Uterus (tissue), 3 donors: ENCODE measurements at regions not wholly inside any gene's neighbourhood (a gene's known extent, or its start where the extent isn't known, plus 50 kb on each side); places are given as distances from the start of the nearest gene placed in this dataset.
A peak's percentile ranks its signal among the peaks of the same experiment; 100 is the strongest.

Experiments used
- DNase-seq, 2 donors: peaks; one replicate each; pipeline ENCODE4 v3.0.0-alpha.2; 2019 to 2020
- H3K27ac ChIP-seq, 2 donors: fragments of 200-600 bp; sonication (generic); 1 replicate in 1 of 2; 2 replicates in 1 of 2; pipeline ENCODE4 v1.5.1; 2016 to 2018
- H3K27me3 ChIP-seq, 2 donors: fragments of 200-600 bp; sonication (generic); one replicate each; pipeline ENCODE4 v1.5.1; 2018 to 2019; ENCODE audit warnings: control low read depth in 1 of 2
- H3K36me3 ChIP-seq, 2 donors: fragments of 200-600 bp; sonication (generic); one replicate each; pipeline ENCODE4 v1.5.1; 2019; ENCODE audit warnings: control low read depth in 1 of 2
- H3K4me1 ChIP-seq, 2 donors: fragments of 200-600 bp; sonication (generic); one replicate each; pipeline ENCODE4 v1.5.1; 2018 to 2019; ENCODE audit warnings: control low read depth in 1 of 2
- H3K4me3 ChIP-seq, 2 donors: fragments of 200-600 bp; sonication (generic); 1 replicate in 1 of 2; 2 replicates in 1 of 2; pipeline ENCODE4 v1.5.1; 2018 to 2019; ENCODE audit warnings: mild to moderate bottlenecking in 1 of 2
- H3K9me3 ChIP-seq, 2 donors: fragments of 200-600 bp; sonication (generic); one replicate each; pipeline ENCODE4 v1.5.1; 2019; ENCODE audit warnings: control low read depth in 1 of 2
- CTCF ChIP-seq, 4 experiments: fragments of 200-600 bp in 2 of 4; fragments of 450-650 bp in 2 of 4; sonication (generic) in 2 of 4; IDR thresholded peaks; one replicate each; pipeline ENCODE4 v1.5.1; 2016 to 2019; ENCODE audit warnings: antibody characterized with exemption in 4 of 4, mild to moderate bottlenecking in 2 of 4, moderate library complexity in 1 of 4
- POLR2A ChIP-seq, 2 donors: fragments of 450-650 bp; IDR thresholded peaks; one replicate each; pipeline ENCODE4 v1.6.1; 2016; ENCODE audit warnings: antibody characterized with exemption in 2 of 2, mild to moderate bottlenecking in 1 of 2, moderate library complexity in 1 of 2
- intact Hi-C: fragments of 100-400 bp; cut with DNase I; formaldehyde crosslinking; loops from one replicate; pipeline ENCODE4 v1.15.1; 2023; ENCODE audit warnings: low total_unique reads
- donor health status: DM: yes; HTN: yes; CAD: no.

GRCh38 chr2:55116598-55116964 lies 66.3 kb upstream of the RTN4 start:
- no peaks in the 10 kb centered on the region for H3K9me3 ChIP-seq
- no peak overlapping the region for H3K4me3 ChIP-seq
- H3K4me1 ChIP-seq: peaks cover 0 to 24% of the 10 kb centered on the region in 2 donors
- H3K36me3 ChIP-seq: no peaks in the 10 kb centered on the region
- no peak for TF ChIP-seq CTCF (IDR thresholded peaks at IDR 0.05)
- H3K27ac ChIP-seq: no peak overlapping the region
- H3K27me3 ChIP-seq: no peaks in the 10 kb centered on the region
- no peak for DNase-seq
- intact Hi-C loops: no loop called here

- Histone ChIP-seq H3K27ac (no peak overlapping the region), H3K36me3 (no peaks in the 10 kb centered on the region), H3K4me1 (peaks cover 0 to 28% of the 10 kb centered on the region in 2 donors), H3K27me3 (no peaks in the 10 kb centered on the region), H3K4me3 (no peak overlapping the region), H3K9me3 (no peaks in the 10 kb centered on the region)
- TF ChIP-seq CTCF (IDR thresholded peaks at IDR 0.05) (no peak), POLR2A (IDR thresholded peaks at IDR 0.05) (no peak)
- intact Hi-C loops: no loop called here
- DNase-seq: no peak
Observed at GRCh38 chr2:55115761-55116597, 65.7 kb upstream of the RTN4 start.

DNA sequence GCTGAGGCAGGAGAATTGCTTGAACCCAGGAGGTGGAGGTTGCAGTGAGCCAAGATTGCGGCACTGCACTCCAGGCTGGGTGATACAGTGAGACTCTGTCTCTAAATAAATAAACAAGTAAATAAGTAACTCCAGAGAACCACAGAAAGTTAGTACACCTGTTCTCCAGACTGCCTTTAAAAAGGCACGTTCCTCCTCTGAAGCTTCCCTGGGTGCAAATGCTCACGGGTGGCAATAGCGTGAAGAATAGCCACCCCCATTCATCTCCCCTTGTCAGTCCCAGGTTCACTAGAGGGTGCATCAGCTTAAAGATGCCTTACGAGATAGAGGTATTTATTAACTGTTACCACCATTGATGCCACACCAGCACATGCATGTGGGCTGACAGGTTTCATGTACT lies 64.3 kb upstream of the RTN4 start:
- TF ChIP-seq POLR2A (IDR thresholded peaks at IDR 0.05) (no peak), CTCF (IDR thresholded peaks at IDR 0.05) (no peak)
- Histone ChIP-seq H3K27ac (no peak overlapping the region), H3K27me3 (no peaks in the 10 kb centered on the region), H3K9me3 (no peaks in the 10 kb centered on the region), H3K4me3 (no peak overlapping the region), H3K4me1 (peaks cover 0 to 22% of the 10 kb centered on the region in 2 donors), H3K36me3 (no peaks in the 10 kb centered on the region)
- no peak for DNase-seq
- intact Hi-C loops: no loop called here

- Histone ChIP-seq H3K27me3 (no peaks in the 10 kb centered on the region), H3K9me3 (no peaks in the 10 kb centered on the region), H3K4me3 (no peak overlapping the region), H3K36me3 (no peaks in the 10 kb centered on the region), H3K4me1 (peaks cover 0 to 22% of the 10 kb centered on the region in 2 donors), H3K27ac (peak overlapping the region in 1 of 2 donors; percentile 90)
- intact Hi-C loops: no loop called here
- DNase-seq: no peak
- no peak for TF ChIP-seq CTCF (IDR thresholded peaks at IDR 0.05)
- no peak for TF ChIP-seq POLR2A (IDR thresholded peaks at IDR 0.05)
Observed at GRCh38 chr2:55114082-55114481, 63.8 kb upstream of the RTN4 start.

GRCh38 chr2:55112229-55113031 lies 62.2 kb upstream of the RTN4 start:
- intact Hi-C loops: no loop called here
- H3K4me3 ChIP-seq: no peak overlapping the region

More at GRCh38 chr2:55112229-55113031, 62.2 kb upstream of the RTN4 start:
- peak; percentile 85 to 87 for DNase-seq
- Histone ChIP-seq H3K9me3 (no peaks in the 10 kb centered on the region), H3K27ac (peak overlapping the region; percentile 90), H3K4me1 (peaks cover 0 to 22% of the 10 kb centered on the region in 2 donors), H3K36me3 (no peaks in the 10 kb centered on the region), H3K27me3 (no peaks in the 10 kb centered on the region)
- TF ChIP-seq CTCF (IDR thresholded peaks at IDR 0.05) (no peak), POLR2A (IDR thresholded peaks at IDR 0.05) (no peak)
